H1 (cell line): ENCODE measurements at regions not wholly inside any gene's neighbourhood (a gene's known extent, or its start where the extent isn't known, plus 50 kb on each side); places are given as distances from the start of the nearest gene placed in this dataset.

Experiments used
- CTCF ChIA-PET: fragments of 300-600 bp; sonication (Branson Sonifier 250); formaldehyde crosslinking; loops from one replicate; lab custom pipeline; 2021; ENCODE audit not compliant: partially characterized antibody; lab: Charles Lee
- POLR2A ChIA-PET: fragments of 300-600 bp; sonication (Branson Sonifier 250); formaldehyde crosslinking; loops from one replicate; lab custom pipeline; 2021; ENCODE audit warnings: inconsistent platforms; ENCODE audit not compliant: partially characterized antibody; lab: Charles Lee
- DNase-seq, 2 experiments: peaks; one replicate each; pipeline versions ENCODE4 v3.0.0 to v3.0.0-alpha.2; 2010 to 2022; ENCODE audit warnings: low spot score in 2 of 2, low read depth in 1 of 2, mixed read lengths in 1 of 2
- FAIRE-seq: peaks from 2 replicates; lab custom pipeline; 2011; peaks lifted over from hg19 to GRCh38; lab: Jason Lieb, UNC
- H2AFZ ChIP-seq: 2 replicates; pipeline ENCODE4 v1.8.1; 2012; ENCODE audit warnings: low read length, inconsistent platforms
- H2AK5ac ChIP-seq: 2 replicates; pipeline ENCODE4 v1.6.1; 2013; ENCODE audit warnings: low read depth, low read length
- H2BK120ac ChIP-seq: replicated peaks from 2 replicates; pipeline ENCODE3; 2013; ENCODE audit warnings: low read depth, low read length, inconsistent platforms
- H2BK12ac ChIP-seq: 2 replicates; pipeline ENCODE4 v1.6.1; 2013; ENCODE audit warnings: low read depth, low read length
- H2BK15ac ChIP-seq: 2 replicates; pipeline ENCODE4 v1.6.1; 2013; ENCODE audit warnings: low read length
- H2BK20ac ChIP-seq: 2 replicates; pipeline ENCODE4 v1.6.1; 2013; ENCODE audit warnings: low read length
- H2BK5ac ChIP-seq: 2 replicates; pipeline ENCODE4 v1.6.1; 2013; ENCODE audit warnings: low read depth, low read length
- H3K14ac ChIP-seq: 2 replicates; pipeline ENCODE4 v1.6.1; 2013; ENCODE audit warnings: inconsistent platforms; ENCODE audit not compliant: insufficient read length
- H3K18ac ChIP-seq: 2 replicates; pipeline ENCODE4 v1.6.1; 2013; ENCODE audit warnings: low read length; ENCODE audit errors: extremely low read depth
- H3K23ac ChIP-seq: 2 replicates; pipeline ENCODE4 v1.6.1; 2013; ENCODE audit warnings: inconsistent platforms; ENCODE audit not compliant: insufficient read length
- H3K23me2 ChIP-seq: 2 replicates; pipeline ENCODE4 v1.6.1; 2013; ENCODE audit warnings: low read depth, low read length
- H3K27ac ChIP-seq: 2 replicates; pipeline ENCODE4 v1.6.1; 2011; ENCODE audit warnings: low read depth, low read length, inconsistent platforms
- H3K27me3 ChIP-seq, 4 experiments: replicated peaks in 1 of 4; 1 replicate in 1 of 4; 2 replicates in 3 of 4; pipeline versions ENCODE4 v1.6.1 to v1.8.1; 2011 to 2013; ENCODE audit warnings: low read length in 3 of 4, mild to moderate bottlenecking in 3 of 4, inconsistent platforms in 2 of 4, mixed read lengths in 2 of 4, moderate library complexity in 1 of 4; ENCODE audit not compliant: control insufficient read depth in 3 of 4, insufficient read depth in 3 of 4; ENCODE audit errors: extremely low read depth in 1 of 4
- H3K36me3 ChIP-seq, 4 experiments: 2 replicates each; pipeline versions ENCODE4 v1.6.1 to v1.8.1; 2011 to 2013; ENCODE audit warnings: mild to moderate bottlenecking in 4 of 4, low read length in 3 of 4, moderate library complexity in 2 of 4, control low read depth in 1 of 4, inconsistent platforms in 1 of 4; ENCODE audit not compliant: insufficient read depth in 4 of 4, control insufficient read depth in 2 of 4
- H3K4ac ChIP-seq: replicated peaks from 2 replicates; pipeline ENCODE3; 2013; ENCODE audit warnings: low read length, low read depth, mixed read lengths, inconsistent platforms; ENCODE audit not compliant: insufficient read length
- H3K4me1 ChIP-seq, 4 experiments: replicated peaks in 1 of 4; 1 replicate in 1 of 4; 2 replicates in 3 of 4; pipeline versions ENCODE4 v1.6.1 to v1.8.1; 2011 to 2013; ENCODE audit warnings: low read length in 3 of 4, inconsistent platforms in 2 of 4, mixed read lengths in 1 of 4; ENCODE audit not compliant: insufficient read depth in 4 of 4, control insufficient read depth in 3 of 4
- H3K4me2 ChIP-seq, 2 experiments: 2 replicates each; pipeline versions ENCODE4 v1.6.1 to v1.8.1; 2011 to 2013; ENCODE audit warnings: low read depth in 2 of 2, low read length in 2 of 2, control low read depth in 1 of 2, inconsistent platforms in 1 of 2, mild to moderate bottlenecking in 1 of 2; ENCODE audit not compliant: insufficient read depth in 1 of 2
- H3K4me3 ChIP-seq, 4 experiments: fragments of 200-600, 300-600 bp in 1 of 4; sonication (generic), shearing (Covaris generic), sonication (Bioruptor Twin) in 1 of 4; 2 replicates each; pipeline versions ENCODE4 v1.5.1 to v1.8.1; 2011 to 2016; ENCODE audit warnings: low read length in 4 of 4, low read depth in 3 of 4, control low read depth in 2 of 4, inconsistent platforms in 2 of 4, mild to moderate bottlenecking in 2 of 4, mixed read lengths in 1 of 4, moderate library complexity in 1 of 4; ENCODE audit not compliant: insufficient read depth in 2 of 4; ENCODE audit errors: extremely low read depth in 1 of 4
- H3K56ac ChIP-seq: replicated peaks from 2 replicates; pipeline ENCODE3; 2013; ENCODE audit warnings: low read depth, mild to moderate bottlenecking, mixed read lengths, low read length, inconsistent platforms; ENCODE audit not compliant: insufficient read length
- H3K79me1 ChIP-seq: 2 replicates; pipeline ENCODE4 v1.6.1; 2013; ENCODE audit warnings: low read depth, low read length, control low read depth
- H3K79me2 ChIP-seq, 2 experiments: 2 replicates each; pipeline versions ENCODE4 v1.6.1 to v1.8.1; 2012 to 2013; ENCODE audit warnings: low read length in 2 of 2, mild to moderate bottlenecking in 2 of 2, inconsistent platforms in 1 of 2; ENCODE audit not compliant: insufficient read depth in 2 of 2, control insufficient read depth in 1 of 2
- H3K9ac ChIP-seq, 4 experiments: replicated peaks in 1 of 4; 1 replicate in 1 of 4; 2 replicates in 3 of 4; pipeline versions ENCODE4 v1.6.1 to v1.8.1; 2011 to 2013; ENCODE audit warnings: low read depth in 3 of 4, low read length in 3 of 4, control low read depth in 2 of 4, mild to moderate bottlenecking in 2 of 4, moderate library complexity in 2 of 4, inconsistent platforms in 1 of 4; ENCODE audit errors: extremely low read depth in 1 of 4
- H3K9me3 ChIP-seq, 2 experiments: 2 replicates each; pipeline versions ENCODE4 v1.6.1 to v1.8.1; 2012 to 2013; ENCODE audit warnings: mild to moderate bottlenecking in 2 of 2, moderate library complexity in 2 of 2, control low read depth in 1 of 2, inconsistent platforms in 1 of 2, low read depth in 1 of 2, low read length in 1 of 2, mixed read lengths in 1 of 2; ENCODE audit not compliant: insufficient read depth in 2 of 2
- H4K20me1 ChIP-seq, 2 experiments: replicated peaks in 1 of 2; 2 replicates each; pipeline versions ENCODE3 to v1.8.1; 2011 to 2013; ENCODE audit warnings: inconsistent platforms in 2 of 2, low read length in 2 of 2, mild to moderate bottlenecking in 1 of 2; ENCODE audit not compliant: insufficient read depth in 2 of 2, control insufficient read depth in 1 of 2
- H4K5ac ChIP-seq: 2 replicates; pipeline ENCODE4 v1.6.1; 2013; ENCODE audit warnings: low read length, low read depth, mixed read lengths, inconsistent platforms; ENCODE audit not compliant: insufficient read length
- H4K8ac ChIP-seq: 2 replicates; pipeline ENCODE4 v1.8.0; 2013; ENCODE audit warnings: mild to moderate bottlenecking, moderate library complexity, low read length, inconsistent platforms; ENCODE audit not compliant: insufficient read depth; ENCODE audit errors: extremely low read depth
- H4K91ac ChIP-seq: replicated peaks from 2 replicates; pipeline ENCODE3; 2013; ENCODE audit warnings: low read length, mixed read lengths, inconsistent platforms; ENCODE audit not compliant: insufficient read length
- GABPA ChIP-seq: IDR thresholded peaks from 2 replicates; pipeline ENCODE4 v1.6.1; 2011; ENCODE audit warnings: mild to moderate bottlenecking, low read length, moderate library complexity, borderline replicate concordance; ENCODE audit not compliant: insufficient read depth
- SAP30 ChIP-seq: fragments of 300-600 bp; sonication (generic); IDR thresholded peaks from 2 replicates; pipeline ENCODE4 v1.7.1; 2012; ENCODE audit warnings: low read length, moderate library complexity, mild to moderate bottlenecking, inconsistent platforms; ENCODE audit not compliant: insufficient read depth, insufficient replicate concordance
- SRF ChIP-seq: IDR thresholded peaks from 2 replicates; pipeline ENCODE4 v1.6.1; 2011; ENCODE audit warnings: mild to moderate bottlenecking, low read depth, low read length, moderate library complexity
- USF2 ChIP-seq: IDR thresholded peaks from 2 replicates; pipeline ENCODE4 v1.6.1; 2011; ENCODE audit warnings: low read length, improper control_type of control experiment
- WGBS, 2 experiments: shearing (Covaris generic) in 1 of 2; methylation state at CpG; one replicate each; pipeline versions ENCODE4 v1.1.6 to v1.1.7; 2013 to 2015; ENCODE audit warnings: low lambda C conversion rate in 2 of 2, mixed read lengths in 2 of 2, inconsistent platforms in 1 of 2, low coverage in 1 of 2, missing lambda C conversion rate in 1 of 2; ENCODE audit not compliant: insufficient replicate concordance in 2 of 2, insufficient coverage in 1 of 2, insufficient read length in 1 of 2; ENCODE audit errors: extremely low coverage in 1 of 2, missing lambda C conversion rate in 1 of 2; 5-methylcytosine and 5-hydroxymethylcytosine counted together

- H2AK5ac ChIP-seq = no peak overlapping the region
- H3K4me2 ChIP-seq = no peak overlapping the region
- H2AFZ ChIP-seq = no peak overlapping the region
- H4K20me1 ChIP-seq = no peaks in the 10 kb centered on the region
- no peaks in the 10 kb centered on the region for H3K79me2 ChIP-seq
- DNase-seq (no peak), FAIRE-seq (no peak)
- H3K18ac ChIP-seq = no peak overlapping the region
- H3K14ac ChIP-seq = no peak overlapping the region
- ChIA-PET POLR2A (no interaction called here), CTCF (no interaction called here)
- no peak overlapping the region for H2BK12ac ChIP-seq
- H2BK120ac ChIP-seq = no peak overlapping the region
- H2BK15ac ChIP-seq = no peak overlapping the region
- no peaks in the 10 kb centered on the region for H3K23me2 ChIP-seq
- TF ChIP-seq USF2 = no peak
- no peak for TF ChIP-seq SAP30
- TF ChIP-seq GABPA = no peak
- TF ChIP-seq SRF = no peak
- H3K4ac ChIP-seq = no peak overlapping the region
- 92% methylated on average over 7 of the region's 7 CpGs; no CpG with 5 or more reads in 1 of the 2 experiments for WGBS, 2 experiments
- H3K27me3 ChIP-seq = no peaks in the 10 kb centered on the region
- no peak overlapping the region for H2BK5ac ChIP-seq
- no peak overlapping the region for H3K4me3 ChIP-seq
- no peak overlapping the region for H3K27ac ChIP-seq
- H3K56ac ChIP-seq = no peak overlapping the region
- H3K9me3 ChIP-seq = no peaks in the 10 kb centered on the region
- no peaks in the 10 kb centered on the region for H3K79me1 ChIP-seq
- H2BK20ac ChIP-seq = no peak overlapping the region
- no peaks in the 10 kb centered on the region for H3K36me3 ChIP-seq
- no peaks in the 10 kb centered on the region for H3K4me1 ChIP-seq
- H3K23ac ChIP-seq = no peak overlapping the region
- no peak overlapping the region for H4K5ac ChIP-seq
- no peak overlapping the region for H4K8ac ChIP-seq
- H4K91ac ChIP-seq = no peak overlapping the region
- H3K9ac ChIP-seq = no peak overlapping the region
Observed at GRCh38 chr2:4278392-4278791, 575.0 kb downstream of the DCDC2C start.
